T-helper 1 cell (primary cell): ENCODE measurements at regions not wholly inside any gene's neighbourhood (a gene's known extent, or its start where the extent isn't known, plus 50 kb on each side); places are given as distances from the start of the nearest gene placed in this dataset.

ENCODE experiments used
- DNase-seq, 5 donors: peaks; one replicate each; pipeline ENCODE4 v3.0.0-alpha.2; 2012 to 2020

DNA sequence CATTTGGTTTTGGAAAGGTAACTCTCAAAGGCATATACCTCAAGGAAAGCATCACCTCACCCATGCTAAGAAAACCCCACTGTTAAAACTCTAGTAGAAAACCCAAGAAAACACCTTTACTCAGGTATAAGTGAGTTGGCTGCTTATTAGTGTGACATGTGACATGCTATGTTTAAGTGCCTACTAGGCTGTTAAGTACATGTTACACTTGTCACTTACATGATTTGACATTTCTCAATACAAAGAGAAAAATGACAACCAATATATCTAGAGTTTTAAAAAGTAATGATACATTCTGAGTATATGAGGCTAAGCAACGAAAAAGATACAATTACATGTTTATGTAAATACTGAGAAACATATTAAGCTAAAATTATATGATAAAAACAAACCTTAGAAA lies 1548.3 kb upstream of the TENM3 start:
- no peak for DNase-seq

- DNase-seq: no peak
These were observed 1547.4 kb upstream of the TENM3 start for GRCh38 chr4:180695851-180696250.

DNA sequence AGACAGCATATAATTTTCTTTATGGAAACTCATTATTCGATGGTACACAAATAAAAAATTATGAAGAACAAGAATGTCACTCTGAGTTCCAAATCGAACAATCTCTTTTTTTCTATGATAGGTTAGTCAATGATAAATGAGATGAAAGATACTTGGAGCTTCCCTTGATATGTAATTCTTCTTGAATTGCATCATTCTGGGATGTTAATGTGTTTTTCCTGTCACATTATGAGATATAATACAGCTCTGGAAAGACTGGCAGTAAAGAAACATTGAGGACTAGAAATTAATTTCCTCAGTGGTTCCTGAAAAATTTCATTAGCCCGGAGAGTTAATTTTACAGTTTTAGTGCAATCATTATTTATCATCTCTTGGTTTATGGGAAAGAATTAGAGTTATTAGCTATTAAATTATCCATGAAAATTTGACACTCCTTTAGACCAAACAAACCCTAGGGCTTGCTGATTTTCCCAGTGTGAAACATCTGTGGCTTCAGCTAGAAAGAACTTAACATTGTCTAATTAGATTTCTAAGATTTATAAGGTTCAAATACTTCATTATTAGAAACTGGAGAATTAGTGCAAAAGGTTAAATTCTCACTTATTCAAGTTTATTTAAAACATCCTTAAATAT lies 1546.6 kb upstream of the TENM3 start:
- DNase-seq: no peak

GRCh38 chr4:180698550-180699195 lies 1544.5 kb upstream of the TENM3 start:
- DNase-seq: no peak

GRCh38 chr4:180706766-180707165 lies 1536.4 kb upstream of the TENM3 start:
- DNase-seq: no peak

DNA sequence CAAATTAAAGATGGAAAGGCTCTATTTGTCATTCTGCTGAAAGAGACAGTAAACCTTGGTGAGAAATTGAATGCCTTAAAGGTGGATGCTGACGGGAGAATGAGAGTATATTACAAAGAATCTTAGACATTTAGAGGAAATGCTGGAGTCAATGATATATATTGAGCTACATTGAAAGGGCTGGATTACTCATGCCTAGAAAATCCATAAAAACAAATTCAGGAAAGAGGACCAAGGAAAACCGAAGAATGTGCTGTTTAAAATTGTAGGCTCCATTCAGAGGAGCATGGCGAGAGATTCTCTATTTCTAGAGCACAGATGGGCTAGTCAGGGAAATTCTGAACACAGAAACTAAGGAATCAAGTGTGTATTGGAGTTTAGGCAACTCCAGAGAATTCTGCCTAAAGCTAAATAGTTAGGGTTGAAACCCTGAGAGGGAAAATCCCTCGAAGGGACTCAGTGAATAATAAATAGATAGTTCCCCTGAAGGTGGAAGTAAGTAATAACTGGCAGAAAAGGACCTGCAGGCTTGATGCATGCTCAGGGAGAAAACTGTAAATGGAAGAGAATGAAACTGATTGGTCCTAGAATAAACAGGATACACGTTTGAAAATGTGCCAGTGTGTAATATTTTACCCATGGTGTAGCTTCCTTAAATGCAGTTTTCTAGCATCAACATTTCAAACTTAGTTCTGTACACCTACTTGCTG lies 1532.4 kb upstream of the TENM3 start:
- DNase-seq: no peak

- DNase-seq: no peak
These were observed 1525.7 kb upstream of the TENM3 start for GRCh38 chr4:180717451-180718033.

GRCh38 chr4:180721356-180721755 lies 1521.8 kb upstream of the TENM3 start:
- no peak for DNase-seq

GRCh38 chr4:180726611-180727010 lies 1516.6 kb upstream of the TENM3 start:
- DNase-seq: no peak

GRCh38 chr4:180727478-180727877 lies 1515.7 kb upstream of the TENM3 start:
- DNase-seq: no peak

DNA sequence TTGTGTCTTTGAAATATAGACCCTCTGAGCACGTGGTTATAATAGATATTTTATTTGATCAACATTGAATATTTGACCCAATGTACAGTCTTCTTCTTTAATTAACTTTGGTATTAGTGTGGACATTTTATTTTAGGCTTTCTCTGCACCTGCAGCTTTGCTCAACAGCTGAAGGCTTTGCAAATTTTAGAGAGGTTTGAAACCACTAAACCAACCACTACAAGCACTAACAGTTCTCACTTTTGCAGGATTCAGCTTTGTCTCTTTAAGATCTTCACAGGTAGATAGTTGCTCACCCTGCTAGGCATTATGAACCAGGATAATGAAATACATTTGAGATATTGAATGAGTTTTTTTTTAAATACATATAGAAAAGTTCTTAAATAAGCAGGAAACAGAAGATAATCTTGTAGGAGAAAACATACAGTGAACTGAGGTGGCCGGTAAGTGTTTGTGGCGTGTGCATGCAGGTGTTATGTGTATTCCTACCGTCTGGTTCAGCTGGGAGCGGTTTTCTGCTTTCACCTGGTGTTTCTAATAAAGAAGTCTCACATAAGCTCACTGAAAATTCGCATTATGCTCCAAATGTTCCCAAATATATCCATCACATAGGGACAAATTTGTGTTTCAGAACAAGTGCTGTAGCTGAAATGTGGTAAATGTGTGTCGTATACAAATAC lies 1508.3 kb upstream of the TENM3 start:
- no peak for DNase-seq

GRCh38 chr4:180741703-180742102 lies 1501.5 kb upstream of the TENM3 start:
- DNase-seq: no peak

- DNase-seq: no peak
These were observed 1498.2 kb upstream of the TENM3 start for GRCh38 chr4:180745019-180745418.

DNA sequence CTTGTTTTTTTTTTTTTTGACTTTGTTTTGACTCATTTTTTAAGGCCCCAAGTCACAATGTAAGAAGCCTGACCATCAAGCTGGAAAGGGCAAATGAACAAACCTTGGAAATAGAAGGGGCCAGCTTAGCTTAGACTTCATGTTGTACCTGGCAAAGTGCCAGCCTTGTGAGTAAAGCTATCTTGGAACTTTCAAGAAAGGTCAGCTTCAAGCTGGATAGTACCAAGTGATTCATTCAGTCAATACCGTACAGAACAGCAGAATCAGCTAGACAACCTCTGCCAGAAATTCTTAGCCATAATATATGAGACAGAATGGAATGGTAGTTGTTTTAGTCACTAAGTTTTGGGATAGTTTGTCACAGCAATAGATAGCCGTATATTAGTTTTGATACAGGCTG lies 1492.2 kb upstream of the TENM3 start:
- no peak for DNase-seq

- DNase-seq: no peak
These were observed 1485.3 kb upstream of the TENM3 start for GRCh38 chr4:180757927-180758326.

DNA sequence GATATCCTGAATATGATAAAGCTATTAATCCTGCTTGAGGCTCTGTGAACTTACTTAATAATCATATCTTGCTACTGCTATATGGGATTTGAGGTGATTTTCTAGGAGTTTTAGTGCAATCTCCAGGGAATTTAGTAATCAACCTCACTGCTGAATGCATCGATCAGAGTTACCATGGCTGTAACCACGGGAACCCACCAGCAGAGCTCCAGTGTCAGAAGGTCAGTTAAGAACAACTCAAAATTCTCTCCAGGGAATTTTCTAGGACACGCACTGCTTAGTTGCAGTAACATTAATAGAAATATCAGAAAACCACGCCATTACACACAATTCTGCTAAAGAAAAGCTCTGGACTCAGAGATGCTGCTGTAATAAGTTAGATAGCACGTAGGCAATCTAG lies 1477.2 kb upstream of the TENM3 start:
- DNase-seq: no peak

- DNase-seq: no peak
These were observed 1476.1 kb upstream of the TENM3 start for GRCh38 chr4:180766944-180767729.

DNA sequence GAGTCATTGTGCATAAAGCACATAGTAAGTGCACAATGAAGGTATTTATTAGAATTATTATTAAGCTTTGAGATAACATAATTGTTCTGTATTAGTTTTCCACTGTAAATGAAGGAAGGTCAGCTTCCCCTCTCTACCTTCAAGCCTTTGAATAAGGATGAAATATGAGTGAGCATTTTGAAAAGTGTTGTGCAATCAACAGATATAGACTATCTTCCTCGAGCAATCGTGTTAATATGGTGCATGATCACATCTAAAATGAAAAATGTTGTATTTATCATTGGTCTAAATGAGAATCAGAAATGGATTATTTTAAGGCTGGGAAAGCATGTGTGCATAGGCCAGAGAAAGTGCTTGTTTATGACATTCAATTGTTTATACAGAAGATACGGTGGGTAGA lies 1474.6 kb upstream of the TENM3 start:
- DNase-seq: no peak

DNA sequence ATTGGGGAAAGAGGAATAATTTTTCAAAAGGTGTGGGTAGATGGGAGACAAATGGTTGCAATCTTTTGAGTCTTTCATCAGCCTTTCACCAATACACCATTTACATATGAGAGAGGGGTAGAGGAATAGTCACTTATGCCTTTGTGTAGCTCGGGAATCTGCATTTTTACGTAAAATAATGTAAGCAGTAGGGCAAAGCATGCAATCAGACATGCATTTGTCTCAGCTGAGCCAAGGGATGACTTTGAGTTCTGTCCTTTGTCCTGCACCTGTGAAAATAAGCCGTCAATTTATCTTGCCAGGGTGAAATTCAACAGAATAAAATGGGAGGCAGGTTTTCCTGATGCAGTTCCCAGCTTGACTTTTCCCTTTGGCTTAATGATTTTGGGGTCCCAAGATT lies 1473.4 kb upstream of the TENM3 start:
- DNase-seq: no peak

DNA sequence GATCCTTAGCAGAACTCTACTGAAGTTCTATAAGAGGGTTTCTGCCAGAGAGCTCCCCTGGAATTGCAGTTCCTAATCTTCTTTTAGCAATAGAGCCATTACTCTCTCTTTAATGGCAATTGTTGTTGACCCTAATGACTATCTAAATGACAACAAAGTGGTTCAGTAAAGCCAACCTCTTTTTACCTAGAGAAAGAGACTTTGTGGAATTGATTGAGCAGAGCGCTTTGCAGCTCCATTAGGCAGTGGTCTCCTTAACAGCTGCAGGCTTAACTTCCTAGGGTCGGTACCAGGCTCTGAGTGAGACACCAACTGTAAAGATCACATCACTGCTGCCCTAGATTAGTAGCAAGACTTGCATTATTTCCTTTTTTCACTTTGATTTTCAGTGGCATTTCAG lies 1472.9 kb upstream of the TENM3 start:
- no peak for DNase-seq

GRCh38 chr4:180784940-180785339 lies 1458.3 kb upstream of the TENM3 start:
- DNase-seq: no peak

DNA sequence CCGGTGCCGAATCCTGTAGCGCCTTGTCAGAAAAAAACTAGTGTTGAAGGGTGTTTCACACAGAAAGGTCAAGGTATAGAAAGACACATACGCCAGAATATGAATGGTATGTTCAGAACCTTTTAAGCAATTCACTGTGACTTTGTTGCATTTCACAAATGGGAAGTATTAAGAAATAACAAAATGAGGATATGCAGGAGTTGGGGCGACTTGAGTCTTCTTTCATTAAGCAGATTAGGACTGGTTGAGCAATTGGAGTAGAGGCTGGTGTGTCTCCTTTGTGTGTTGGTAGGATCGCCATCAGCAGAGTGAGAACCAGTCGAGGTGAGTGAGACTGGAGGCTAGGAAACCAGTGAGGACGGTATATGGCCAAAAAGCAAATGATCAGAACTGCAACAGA lies 1454.5 kb upstream of the TENM3 start:
- no peak for DNase-seq

GRCh38 chr4:180789929-180790328 lies 1453.3 kb upstream of the TENM3 start:
- DNase-seq: no peak
